Lower leg skin (tissue), 3 donors: ENCODE measurements at regions not wholly inside any gene's neighbourhood (a gene's known extent, or its start where the extent isn't known, plus 50 kb on each side); places are given as distances from the start of the nearest gene placed in this dataset.

Experiments
- CTCF ChIP-seq, 3 donors: fragments of 450-650 bp; IDR thresholded peaks; one replicate each; pipeline ENCODE4 v1.5.1; 2016; ENCODE audit warnings: antibody characterized with exemption in 3 of 3, mild to moderate bottlenecking in 3 of 3, moderate library complexity in 2 of 3
- POLR2A ChIP-seq, 2 donors: fragments of 450-650 bp; IDR thresholded peaks; one replicate each; pipeline ENCODE4 v1.6.1; 2016 to 2017; ENCODE audit warnings: antibody characterized with exemption in 2 of 2, mild to moderate bottlenecking in 1 of 2, moderate library complexity in 1 of 2

- no peak for TF ChIP-seq CTCF (IDR thresholded peaks at IDR 0.05)
- TF ChIP-seq POLR2A (IDR thresholded peaks at IDR 0.05), result no peak
These were observed 379.0 kb upstream of the NUDT12 start for GRCh38 chr5:103941596-103941995.
